ENCODE measurements at regions not wholly inside any gene's neighbourhood (a gene's known extent, or its start where the extent isn't known, plus 50 kb on each side); places are given as distances from the start of the nearest gene placed in this dataset.

DNA sequence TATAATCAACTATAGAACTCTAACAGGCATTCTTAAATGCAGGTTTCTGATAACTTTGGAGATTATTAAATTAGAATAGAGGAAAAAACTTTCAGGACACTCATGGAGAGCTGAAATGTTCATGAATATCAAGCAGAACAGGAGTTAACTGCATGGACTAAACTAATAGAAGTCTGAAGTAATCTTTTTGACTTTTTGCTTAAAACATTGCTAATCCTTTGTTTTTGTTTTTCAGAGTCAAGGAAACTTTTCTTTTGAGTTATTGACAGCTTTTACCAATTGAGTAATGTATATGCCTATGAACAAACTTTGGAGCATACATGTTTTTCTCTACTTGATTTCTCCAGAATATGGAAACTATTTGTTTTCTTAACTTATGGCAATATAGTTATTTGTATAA lies 112.5 kb downstream of the EIF4E start:
- peaks cover 4% of the 10 kb centered on the region; the same call in 1 of the 2 replicates for H3K27me3 ChIP-seq (ENCODE audit: control insufficient read depth, insufficient read depth, low read length)
- CTCF ChIA-PET = no interaction called here

More for the DNA sequence above, 112.5 kb downstream of the EIF4E start:
- no peak overlapping the region for H2AFZ ChIP-seq (replicated peaks; ENCODE audit: low read length, poor library complexity)
- no peak overlapping the region for H3K4ac ChIP-seq (ENCODE audit: low read depth, low read length)
- no peak overlapping the region for H2AK5ac ChIP-seq (ENCODE audit: low read depth, low read length)
- no peak overlapping the region for H2BK20ac ChIP-seq (ENCODE audit: low read depth, low read length)
- no peak overlapping the region for H3K27ac ChIP-seq (ENCODE audit: insufficient read depth, low read length)
- H2BK5ac ChIP-seq (ENCODE audit: low read depth, low read length, poor library complexity, severe bottlenecking) = no peak overlapping the region
- H3K4me2 ChIP-seq (ENCODE audit: low read depth, low read length) = no peak overlapping the region
- no peaks in the 10 kb centered on the region for H3K9me3 ChIP-seq (ENCODE audit: control insufficient read depth, insufficient read depth, low read length)
- no peak overlapping the region for H3K4me3 ChIP-seq (ENCODE audit: insufficient read depth, low read depth, low read length)
- H3K14ac ChIP-seq (replicated peaks; ENCODE audit: low read depth, low read length) = no peak overlapping the region
- ATAC-seq (ENCODE audit: low read depth) (no peak), DNase-seq (no peak)
- no peak overlapping the region for H2BK120ac ChIP-seq (ENCODE audit: low read depth, low read length)
- TF ChIP-seq MAFK (IDR thresholded peaks at IDR 0.05; ENCODE audit: low read depth, low read length) = no peak
- TF ChIP-seq RAD21 (IDR thresholded peaks at IDR 0.05; ENCODE audit: low read length) = no peak
- no peak for TF ChIP-seq CHD1 (IDR thresholded peaks at IDR 0.05; ENCODE audit: low read depth, low read length)
- no peak for TF ChIP-seq RFX5 (IDR thresholded peaks at IDR 0.05; ENCODE audit: low read depth, low read length)
- intact Hi-C loops (cut with micrococcal nuclease) = no loop called here
- H2AK9ac ChIP-seq (replicated peaks; ENCODE audit: low read depth, low read length, poor library complexity) = no peak overlapping the region
- no peaks in the 10 kb centered on the region for H3K79me1 ChIP-seq (ENCODE audit: low read depth in 1 of 2, low read length in 2 of 2)
- no peaks in the 10 kb centered on the region for H3K36me3 ChIP-seq (ENCODE audit: control insufficient read depth, insufficient read depth, low read length)
- dilution Hi-C loops (cut with HindIII; ENCODE audit: low sequenced_read_pairs, unreplicated experiment) = no loop called here
- no TSS peak for BruUV-seq (replicated peaks)
- in situ Hi-C loops (cut with MboI; ENCODE audit: low sequenced_read_pairs) = no loop called here
- no peak overlapping the region for H3K9ac ChIP-seq (ENCODE audit: low read depth, low read length)
- no peak overlapping the region for H3K56ac ChIP-seq (ENCODE audit: extremely low read depth, insufficient read depth, low read length)
- no peak overlapping the region for H2BK15ac ChIP-seq (ENCODE audit: low read depth, low read length)
- H3K23ac ChIP-seq (ENCODE audit: low read depth, low read length) = no peak overlapping the region
- no peak overlapping the region for H4K91ac ChIP-seq (ENCODE audit: insufficient read depth, low read depth, low read length)
- H4K8ac ChIP-seq (ENCODE audit: low read depth in 2 of 2, low read length in 2 of 2) = no peak overlapping the region
- no peaks in the 10 kb centered on the region; the same call in 1 of the 2 replicates for H3K9me1 ChIP-seq (ENCODE audit: insufficient read depth, low read length)
- H3K18ac ChIP-seq (ENCODE audit: low read depth, low read length) = no peak overlapping the region
- no peaks in the 10 kb centered on the region for H3K4me1 ChIP-seq (ENCODE audit: control insufficient read depth, insufficient read depth, low read length)
- H4K5ac ChIP-seq (ENCODE audit: low read depth, low read length) = no peak overlapping the region
- H4K20me1 ChIP-seq (ENCODE audit: insufficient read depth, low read length) = no peaks in the 10 kb centered on the region
- POLR2A ChIA-PET (ENCODE audit: unreplicated experiment) = no interaction called here
